ENCODE measurements at regions not wholly inside any gene's neighbourhood (a gene's known extent, or its start where the extent isn't known, plus 50 kb on each side); places are given as distances from the start of the nearest gene placed in this dataset.

- H3K79me2 ChIP-seq (replicated peaks; ENCODE audit: insufficient read depth, low read length): no peaks in the 10 kb centered on the region
- no peak overlapping the region for H2AFZ ChIP-seq (ENCODE audit: low read depth, low read length)
- no peaks in the 10 kb centered on the region for H3K27me3 ChIP-seq (ENCODE audit: insufficient read depth, low read depth, low read length)
- no peaks in the 10 kb centered on the region for H4K20me1 ChIP-seq (ENCODE audit: insufficient read depth)
- TF ChIP-seq, protein P1, sequence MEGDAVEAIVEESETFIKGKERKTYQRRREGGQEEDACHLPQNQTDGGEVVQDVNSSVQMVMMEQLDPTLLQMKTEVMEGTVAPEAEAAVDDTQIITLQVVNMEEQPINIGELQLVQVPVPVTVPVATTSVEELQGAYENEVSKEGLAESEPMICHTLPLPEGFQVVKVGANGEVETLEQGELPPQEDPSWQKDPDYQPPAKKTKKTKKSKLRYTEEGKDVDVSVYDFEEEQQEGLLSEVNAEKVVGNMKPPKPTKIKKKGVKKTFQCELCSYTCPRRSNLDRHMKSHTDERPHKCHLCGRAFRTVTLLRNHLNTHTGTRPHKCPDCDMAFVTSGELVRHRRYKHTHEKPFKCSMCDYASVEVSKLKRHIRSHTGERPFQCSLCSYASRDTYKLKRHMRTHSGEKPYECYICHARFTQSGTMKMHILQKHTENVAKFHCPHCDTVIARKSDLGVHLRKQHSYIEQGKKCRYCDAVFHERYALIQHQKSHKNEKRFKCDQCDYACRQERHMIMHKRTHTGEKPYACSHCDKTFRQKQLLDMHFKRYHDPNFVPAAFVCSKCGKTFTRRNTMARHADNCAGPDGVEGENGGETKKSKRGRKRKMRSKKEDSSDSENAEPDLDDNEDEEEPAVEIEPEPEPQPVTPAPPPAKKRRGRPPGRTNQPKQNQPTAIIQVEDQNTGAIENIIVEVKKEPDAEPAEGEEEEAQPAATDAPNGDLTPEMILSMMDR (IDR thresholded peaks at IDR 0.05; ENCODE audit: poor library complexity, severe bottlenecking): no peak
- no peak for TF ChIP-seq REST (IDR thresholded peaks at IDR 0.05; ENCODE audit: borderline replicate concordance)
- no peak for TF ChIP-seq POLR2AphosphoS5 (IDR thresholded peaks at IDR 0.05)
- no peak for TF ChIP-seq TAF1 (IDR thresholded peaks at IDR 0.05; ENCODE audit: low read depth)
- no peak for TF ChIP-seq MXI1 (conservative IDR thresholded peaks at IDR 0.05; ENCODE audit: poor library complexity, severe bottlenecking)
- no peak for TF ChIP-seq EZH2 (IDR thresholded peaks at IDR 0.05; ENCODE audit: borderline replicate concordance, insufficient read depth, low read length, poor library complexity, severe bottlenecking)
- no peak for TF ChIP-seq RAD21 (conservative IDR thresholded peaks at IDR 0.05)
- TF ChIP-seq SMC3 (conservative IDR thresholded peaks at IDR 0.05; ENCODE audit: poor library complexity): no peak
- H3K9ac ChIP-seq (ENCODE audit: low read length): no peak overlapping the region
- no peak overlapping the region for H3K4me2 ChIP-seq (ENCODE audit: low read length)
- no peaks in the 10 kb centered on the region for H3F3A ChIP-seq (ENCODE audit: insufficient read depth, low read length, poor library complexity, severe bottlenecking)
- H3K4me3 ChIP-seq (ENCODE audit: low read length): no peak overlapping the region
- no peaks in the 10 kb centered on the region for H3K9me3 ChIP-seq (ENCODE audit: low read length)
- H3K27ac ChIP-seq (ENCODE audit: low read length): no peak overlapping the region
- H3K9me2 ChIP-seq (ENCODE audit: insufficient read depth, low read length): no peaks in the 10 kb centered on the region
- no peaks in the 10 kb centered on the region for H3K36me3 ChIP-seq (ENCODE audit: insufficient read depth, low read length)
Measured at GRCh38 chr7:26499315-26499897, 207.7 kb downstream of the SNX10 start.

DNA sequence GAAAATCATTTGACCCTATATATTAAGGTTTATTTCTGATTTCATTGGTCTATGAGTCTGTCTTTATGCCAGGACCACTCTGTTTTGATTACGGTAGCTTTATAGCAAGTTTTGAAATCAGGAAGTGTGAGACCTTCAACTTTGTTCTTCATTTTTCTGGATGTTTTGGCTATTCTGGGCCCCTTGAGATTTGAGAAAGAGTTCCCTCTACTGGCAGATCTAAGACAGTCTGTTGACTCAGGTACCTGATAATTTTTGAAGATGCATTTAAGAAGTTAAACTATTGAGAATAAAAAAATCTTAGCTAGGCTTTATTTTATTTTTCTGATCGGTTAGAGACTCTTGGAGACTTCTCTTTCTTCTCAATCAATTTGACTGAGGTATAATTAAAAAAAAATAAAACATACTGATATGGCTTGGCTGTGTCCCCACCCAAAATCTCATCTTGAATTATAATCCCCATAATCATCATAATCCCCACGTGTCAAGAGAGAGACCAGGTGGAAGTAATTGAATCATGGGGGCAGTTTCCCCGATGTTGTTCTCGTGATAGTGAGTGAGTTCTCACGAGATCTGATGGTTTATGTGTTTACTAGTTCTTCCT lies 209.2 kb downstream of the SNX10 start:
- Histone ChIP-seq H3K27ac (ENCODE audit: low read length) (no peak overlapping the region), H3K9me2 (ENCODE audit: insufficient read depth, low read length) (no peaks in the 10 kb centered on the region), H3K9ac (ENCODE audit: low read length) (no peak overlapping the region), H4K20me1 (ENCODE audit: insufficient read depth) (no peaks in the 10 kb centered on the region), H3K36me3 (ENCODE audit: insufficient read depth, low read length) (no peaks in the 10 kb centered on the region), H3K4me2 (ENCODE audit: low read length) (no peak overlapping the region), H3K4me3 (ENCODE audit: low read length) (no peak overlapping the region), H3K79me2 (replicated peaks; ENCODE audit: insufficient read depth, low read length) (no peaks in the 10 kb centered on the region), H3K9me3 (ENCODE audit: low read length) (no peaks in the 10 kb centered on the region), H3K27me3 (ENCODE audit: insufficient read depth, low read depth, low read length) (no peaks in the 10 kb centered on the region), H2AFZ (ENCODE audit: low read depth, low read length) (no peak overlapping the region), H3F3A (ENCODE audit: insufficient read depth, low read length, poor library complexity, severe bottlenecking) (no peaks in the 10 kb centered on the region)
- TF ChIP-seq POLR2AphosphoS5 (IDR thresholded peaks at IDR 0.05): no peak
- TF ChIP-seq SMC3 (conservative IDR thresholded peaks at IDR 0.05; ENCODE audit: poor library complexity): no peak
- TF ChIP-seq, protein P1 (IDR thresholded peaks at IDR 0.05; ENCODE audit: poor library complexity, severe bottlenecking): no peak
- TF ChIP-seq EZH2 (IDR thresholded peaks at IDR 0.05; ENCODE audit: borderline replicate concordance, insufficient read depth, low read length, poor library complexity, severe bottlenecking): no peak
- no peak for TF ChIP-seq EP300 (conservative IDR thresholded peaks at IDR 0.05; ENCODE audit: poor library complexity, severe bottlenecking)
- TF ChIP-seq REST (IDR thresholded peaks at IDR 0.05; ENCODE audit: borderline replicate concordance): no peak
- no peak for TF ChIP-seq RAD21 (conservative IDR thresholded peaks at IDR 0.05)
- TF ChIP-seq MXI1 (conservative IDR thresholded peaks at IDR 0.05; ENCODE audit: poor library complexity, severe bottlenecking): no peak

Data from neural cell (in vitro differentiated cells).